Femur (tissue), 1 donor: ENCODE measurements at regions not wholly inside any gene's neighbourhood (a gene's known extent, or its start where the extent isn't known, plus 50 kb on each side); places are given as distances from the start of the nearest gene placed in this dataset.
"Not testable (repeated sequence)": the region's sequence is repeated elsewhere in the genome, so short reads cannot be mapped to it uniquely, and the experiment has no call there.

Source experiments
- DNase-seq: peaks from one replicate; pipeline ENCODE4 v3.0.0-alpha.2; 2017

DNA sequence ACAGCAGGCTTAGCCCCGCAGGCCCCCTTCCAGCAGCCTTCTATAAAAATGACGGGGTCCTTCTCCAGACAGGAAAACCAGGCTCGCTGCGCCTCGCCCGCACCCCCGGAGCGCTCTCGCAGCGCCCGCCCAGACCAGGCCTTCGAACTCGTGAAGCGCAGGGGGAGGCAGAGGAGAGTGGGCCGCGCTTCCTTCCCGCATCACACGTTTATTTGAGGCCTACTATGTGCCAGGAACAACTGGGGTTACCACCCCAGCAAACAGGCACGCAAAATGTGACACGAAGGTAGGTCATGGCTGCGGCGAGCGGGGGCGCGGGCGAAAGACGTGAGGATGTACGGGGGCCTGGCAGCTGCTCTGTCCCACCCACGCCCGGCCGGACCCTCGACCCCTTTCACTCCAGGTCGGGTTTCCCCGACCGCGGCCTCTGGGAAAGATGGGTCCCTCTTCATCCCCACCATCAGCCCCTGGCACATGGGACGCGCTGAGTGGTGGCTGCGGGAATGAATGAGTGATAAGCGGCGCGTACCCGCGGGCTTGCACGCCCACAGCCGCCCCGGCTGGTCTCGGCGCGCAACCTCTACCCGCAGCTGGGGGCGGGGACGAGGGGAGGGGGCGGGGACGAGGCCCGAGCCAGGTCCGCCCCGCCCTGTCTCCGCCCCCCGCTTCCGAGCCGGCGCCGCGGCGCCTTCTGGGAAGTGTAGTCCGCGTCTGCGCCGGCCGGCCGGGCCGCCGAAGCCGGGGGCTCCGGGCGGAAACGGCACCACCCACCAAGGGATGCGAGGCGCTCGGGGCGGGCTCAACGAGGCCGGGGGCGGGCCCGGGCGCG is 59.1 kb downstream of the ZNF467 start:
- peak; percentile 94 for DNase-seq

DNA sequence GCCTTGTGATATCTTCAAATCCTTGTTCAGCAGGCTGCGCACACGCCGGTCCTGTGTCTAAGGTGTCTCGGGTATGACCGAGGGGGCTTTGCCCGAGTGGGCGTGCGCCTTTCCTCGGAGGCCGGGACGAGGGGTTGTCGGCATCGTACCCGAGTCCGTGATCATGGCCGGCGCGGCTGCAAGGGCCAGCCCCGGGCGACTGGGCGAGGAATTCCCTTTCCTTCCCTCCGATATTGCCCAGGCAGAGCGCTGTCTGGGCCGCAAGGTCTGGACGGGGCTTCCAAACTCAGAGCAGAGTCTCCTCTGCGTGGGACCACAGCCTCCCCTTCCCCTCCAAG is 59.7 kb downstream of the ZNF467 start:
- DNase-seq = peak; percentile 20

DNA sequence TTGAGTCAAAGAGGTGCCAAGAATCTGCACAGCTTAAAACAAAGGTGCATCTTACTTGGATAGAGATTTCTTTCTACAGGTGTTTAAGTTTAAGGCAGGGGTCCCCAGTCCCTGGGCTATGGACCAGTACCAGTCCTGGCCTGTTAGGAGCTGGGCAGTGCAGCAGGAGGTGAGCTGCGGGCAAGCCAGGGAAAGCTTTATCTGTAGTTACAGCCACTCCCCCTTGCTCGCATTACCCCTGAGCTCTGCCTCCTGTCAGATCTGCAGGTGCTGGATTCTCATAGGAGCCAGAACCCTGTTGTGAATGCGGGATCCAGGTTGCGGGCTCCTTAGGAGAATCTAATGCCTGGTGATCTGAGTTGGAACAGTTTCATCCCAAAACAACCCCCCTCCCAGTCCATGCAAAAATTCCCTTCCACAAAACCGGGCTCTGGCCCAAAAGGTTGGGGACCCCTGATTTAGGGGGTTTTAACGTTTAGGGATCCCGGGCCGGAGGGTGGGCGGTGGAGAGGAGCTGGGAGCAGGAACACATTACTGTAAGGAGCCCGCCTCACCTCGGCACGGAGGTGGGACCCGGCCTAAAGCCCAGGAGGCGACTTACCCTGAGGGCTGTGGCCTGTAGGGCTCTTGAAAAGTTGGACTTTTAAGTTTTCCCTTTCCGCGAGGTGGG is 60.2 kb downstream of the ZNF467 start:
- no peak for DNase-seq

DNA sequence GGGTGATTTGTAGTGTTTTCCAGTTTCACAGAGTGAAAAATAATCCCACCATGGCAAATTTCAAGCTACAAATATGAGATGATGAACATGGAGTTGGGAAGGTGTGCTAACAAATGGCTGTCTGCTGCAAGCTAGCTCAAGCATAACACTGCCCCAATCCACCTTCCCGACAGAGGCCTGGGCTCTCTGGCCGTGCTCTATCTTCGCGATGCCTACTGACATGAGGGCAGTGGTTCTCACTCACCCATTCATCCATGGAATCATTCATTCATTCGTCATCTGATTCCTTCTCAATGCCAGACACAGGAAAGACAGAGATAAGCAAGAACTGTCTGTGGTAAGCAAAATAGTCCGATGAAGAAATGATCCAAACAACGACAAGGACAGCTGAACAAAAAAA is 65.4 kb downstream of the ZNF467 start:
- no peak for DNase-seq

DNA sequence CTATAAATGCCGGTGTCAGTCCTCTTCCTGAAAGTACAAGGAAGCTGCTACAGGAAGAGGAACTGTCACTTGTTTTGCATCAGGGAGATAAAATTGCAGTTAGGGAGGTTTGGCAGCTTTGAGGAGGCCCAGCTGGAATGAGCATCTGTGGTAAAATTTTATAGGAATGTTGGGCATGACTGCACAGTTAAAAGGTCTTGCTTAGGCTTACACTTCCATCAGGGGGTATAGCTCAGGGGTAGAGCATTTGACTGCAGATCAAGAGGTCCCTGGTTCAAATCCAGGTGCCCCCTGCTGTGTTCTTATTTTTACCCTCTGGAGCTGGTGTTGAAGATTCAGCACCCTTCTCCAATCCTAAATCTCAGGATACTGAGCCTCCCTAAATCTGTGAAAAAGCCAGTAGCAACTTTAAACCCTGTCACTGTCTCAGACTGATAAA is 65.9 kb downstream of the ZNF467 start:
- no peak for DNase-seq

DNA sequence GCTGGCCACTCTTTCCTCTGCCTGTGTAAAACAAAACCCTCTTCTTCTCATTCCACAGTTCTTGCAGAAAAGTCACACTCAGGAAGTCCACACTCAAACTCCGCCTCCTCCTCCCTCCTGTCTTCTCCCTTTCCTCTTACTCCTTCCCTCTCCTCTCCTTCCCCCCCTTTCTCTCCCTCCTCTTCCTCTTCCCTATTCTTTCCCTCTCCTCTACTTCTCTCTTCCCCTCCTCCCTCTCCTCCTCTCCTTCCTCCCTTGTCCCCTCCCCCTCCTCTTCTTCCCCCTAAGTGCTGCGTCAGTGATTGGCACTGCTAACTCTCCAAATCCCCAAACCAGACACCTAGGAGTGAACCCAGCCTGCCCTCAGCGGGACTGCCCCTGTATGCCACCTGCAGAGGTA is 67.0 kb downstream of the ZNF467 start:
- DNase-seq = no peak

DNA sequence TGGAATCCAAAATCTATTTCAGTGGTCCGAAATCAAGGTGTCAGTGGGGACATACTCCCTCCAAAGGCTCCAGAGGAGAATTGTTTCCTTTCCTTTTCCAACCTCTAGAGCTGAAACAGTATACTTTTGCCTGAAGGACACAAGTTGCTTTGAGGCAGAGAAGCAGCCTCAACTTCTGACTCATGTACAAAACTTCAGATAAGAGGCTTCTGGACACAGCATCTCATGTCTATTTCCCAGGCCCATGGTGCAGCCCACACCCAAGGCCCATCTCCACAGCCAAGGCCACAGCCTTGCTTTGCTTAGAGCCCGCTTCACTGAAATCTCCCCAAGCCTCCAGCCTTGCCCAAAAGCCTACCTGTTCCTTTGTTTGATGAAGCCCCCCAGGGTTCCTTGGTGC is 68.9 kb downstream of the ZNF467 start:
- no peak for DNase-seq

DNA sequence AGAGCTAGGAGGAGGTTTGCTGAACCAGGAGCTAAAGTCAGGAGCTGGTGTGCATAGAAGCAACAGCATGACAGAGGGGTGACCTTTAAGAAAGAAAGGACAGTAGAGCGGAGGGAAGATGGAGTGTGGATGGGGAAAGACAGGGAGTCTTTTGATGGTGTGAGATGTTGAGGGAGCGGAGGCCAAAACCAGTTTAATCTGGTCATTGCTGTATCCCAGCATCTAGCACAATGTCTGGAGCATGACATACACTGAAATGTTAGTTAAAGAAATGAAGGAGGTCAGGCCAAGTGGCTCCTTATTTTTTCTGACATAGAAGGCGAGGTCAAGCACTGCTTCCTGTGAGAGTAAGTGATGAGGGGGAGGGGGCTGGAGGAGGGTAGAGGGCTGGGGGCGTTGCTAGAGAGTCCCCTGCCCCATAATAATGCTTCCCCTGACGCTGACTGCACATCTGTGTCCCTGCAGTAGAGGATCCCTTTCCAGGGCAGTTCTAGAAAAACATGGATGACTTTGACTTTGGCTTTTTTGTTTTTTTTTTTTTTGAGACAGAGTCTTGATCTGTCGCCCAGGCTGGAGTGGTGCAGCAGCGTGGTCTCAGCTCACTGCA is 70.2 kb downstream of the ZNF467 start:
- no peak for DNase-seq

DNA sequence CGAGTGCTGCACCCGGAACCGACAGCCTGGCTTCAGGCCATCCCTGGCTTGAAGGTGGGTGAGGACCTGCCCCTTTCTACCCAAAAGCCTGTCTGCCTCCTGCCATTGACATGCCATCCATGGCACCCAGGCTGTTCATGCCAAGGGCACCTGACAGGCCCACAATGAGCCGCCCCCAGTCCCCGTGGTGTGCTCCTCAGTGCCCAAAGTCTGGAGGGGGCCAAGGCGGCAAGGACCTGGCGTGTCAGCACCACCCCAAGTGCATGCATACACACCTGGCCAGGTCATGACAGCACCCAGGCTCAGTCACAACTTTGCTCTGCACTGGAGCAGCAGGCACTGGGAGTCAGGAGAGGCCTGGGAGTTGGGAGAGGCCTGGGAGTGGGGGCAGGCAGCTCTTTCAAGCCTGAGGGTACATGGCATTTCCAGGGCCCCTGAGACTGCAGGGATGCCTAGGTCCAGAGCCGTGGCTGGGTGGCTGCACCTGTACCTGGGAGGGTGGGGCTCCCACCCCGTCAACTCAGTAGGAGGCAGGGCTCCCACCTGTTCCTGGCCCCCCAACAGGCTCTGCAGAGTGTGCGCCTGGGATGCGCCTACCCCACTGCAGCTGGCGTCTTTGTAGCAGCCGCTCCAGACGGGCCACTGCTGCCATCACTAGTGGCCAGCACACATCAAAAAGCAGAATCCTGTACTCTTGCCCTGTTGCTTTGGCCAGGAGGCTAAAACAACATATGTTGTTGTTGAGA is 71.7 kb downstream of the ZNF467 start:
- DNase-seq = no peak

DNA sequence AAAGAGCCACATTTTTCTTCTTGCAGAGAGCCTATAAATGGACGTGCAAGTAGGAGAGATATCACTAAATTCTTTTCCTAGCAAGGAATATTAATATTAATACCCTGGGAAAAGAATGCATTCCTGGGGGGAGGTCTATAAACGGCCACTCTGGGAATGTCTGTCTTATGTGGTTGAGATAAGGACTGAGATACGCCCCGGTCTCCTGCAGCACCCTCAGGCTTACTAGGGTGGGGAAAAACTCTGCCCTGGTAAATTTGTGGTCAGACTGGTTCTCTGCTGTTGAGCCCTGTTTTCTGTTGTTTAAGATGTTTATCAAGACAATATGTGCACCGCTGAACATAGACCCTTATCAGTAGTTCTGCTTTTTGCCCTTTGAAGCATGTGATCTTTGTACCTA is 75.6 kb downstream of the ZNF467 start:
- not testable (repeated sequence) for DNase-seq

DNA sequence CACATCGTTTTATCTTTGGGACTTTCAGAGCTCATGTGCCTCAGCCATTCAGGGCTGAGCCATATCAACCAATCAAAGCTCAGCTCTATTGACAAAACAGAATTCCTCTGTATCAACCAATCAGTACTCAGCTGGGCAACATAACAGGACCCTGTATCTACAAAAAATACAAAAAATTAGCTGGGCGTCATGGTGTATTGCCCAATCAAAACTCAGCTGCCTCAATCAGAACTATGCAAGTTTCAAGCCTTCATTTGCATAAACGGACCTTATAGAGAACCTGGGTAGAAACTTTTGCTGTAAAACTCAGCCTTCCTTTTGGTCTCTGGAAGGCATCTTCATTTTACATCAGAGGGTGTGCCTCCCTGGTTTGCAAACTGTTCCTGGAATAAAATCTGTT is 77.1 kb downstream of the ZNF467 start:
- DNase-seq = no peak

DNA sequence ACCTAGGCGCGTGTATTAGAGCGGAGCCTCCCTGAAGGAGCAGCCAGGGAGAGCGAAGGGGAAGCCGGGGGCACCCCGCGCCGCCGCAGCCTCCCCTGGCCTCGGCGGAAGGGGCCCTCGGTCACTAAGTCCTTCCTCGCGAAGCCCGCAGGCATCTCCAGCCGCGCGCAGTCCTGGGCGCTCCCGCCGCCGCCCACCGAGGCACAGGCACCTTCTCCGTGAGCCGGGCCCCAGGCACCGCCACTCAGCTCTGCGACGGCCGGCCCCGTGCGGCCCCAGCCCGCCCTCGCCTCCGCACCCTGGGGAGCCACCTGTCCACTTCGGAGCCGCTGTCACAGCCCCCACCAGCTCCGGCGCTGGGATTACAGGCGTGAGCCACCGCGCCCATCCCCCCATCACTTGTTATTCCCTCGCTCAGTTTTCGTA is 80.8 kb downstream of the ZNF467 start:
- DNase-seq = no peak

DNA sequence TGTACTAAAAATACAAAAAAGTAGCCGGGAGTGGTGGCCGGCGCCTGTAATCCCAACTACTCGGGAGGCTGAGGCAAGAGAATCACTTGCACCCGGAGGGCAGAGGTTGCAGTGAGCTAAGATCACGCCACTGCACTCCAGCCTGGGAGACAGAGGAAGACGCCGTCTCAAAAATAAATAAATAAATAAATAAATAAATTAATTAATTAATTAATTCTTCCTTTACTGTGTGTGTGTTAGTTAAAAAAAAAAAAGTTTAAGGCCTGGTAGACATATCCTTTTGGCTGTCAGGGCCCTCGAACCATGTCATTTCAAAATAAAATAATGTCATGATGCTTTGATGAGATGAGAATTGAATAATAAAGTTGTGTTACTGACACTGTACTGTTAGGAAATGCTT is 81.3 kb downstream of the ZNF467 start:
- DNase-seq = no peak

DNA sequence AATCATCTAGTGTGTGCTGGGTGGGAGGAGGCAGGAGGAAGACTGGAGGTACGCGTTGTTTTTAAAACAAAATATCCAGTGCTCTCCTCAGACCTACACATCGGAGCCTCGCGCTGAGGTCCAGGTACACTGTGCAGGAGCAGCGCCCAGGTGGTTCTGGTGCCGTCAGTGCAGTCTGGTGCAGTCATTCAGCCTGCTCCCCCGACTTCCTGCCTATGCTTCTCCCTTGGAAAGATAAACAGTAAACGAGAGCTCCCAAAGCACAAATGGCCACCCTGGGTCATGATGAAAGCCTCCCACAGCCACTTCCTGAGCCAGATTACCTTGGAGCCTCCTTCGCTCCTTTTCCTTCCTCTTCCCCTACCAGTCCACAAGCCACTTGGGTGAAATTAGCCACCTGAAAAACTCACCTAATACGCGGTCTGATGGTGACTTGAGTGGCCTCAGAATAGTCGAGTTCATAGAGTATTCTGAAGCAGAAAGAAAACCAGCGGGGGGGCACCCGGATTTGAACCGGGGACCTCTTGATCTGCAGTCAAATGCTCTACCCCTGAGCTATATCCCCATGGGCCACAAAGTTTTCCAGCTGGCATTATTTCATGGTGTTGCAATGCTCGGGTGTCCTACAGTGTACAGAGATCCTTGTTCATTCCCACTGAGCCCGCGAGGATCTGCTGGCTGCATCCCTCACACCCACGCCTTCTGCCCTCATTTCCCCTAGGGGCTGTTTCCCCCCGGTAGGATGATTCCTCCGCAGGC is 82.5 kb downstream of the ZNF467 start:
- DNase-seq = no peak

DNA sequence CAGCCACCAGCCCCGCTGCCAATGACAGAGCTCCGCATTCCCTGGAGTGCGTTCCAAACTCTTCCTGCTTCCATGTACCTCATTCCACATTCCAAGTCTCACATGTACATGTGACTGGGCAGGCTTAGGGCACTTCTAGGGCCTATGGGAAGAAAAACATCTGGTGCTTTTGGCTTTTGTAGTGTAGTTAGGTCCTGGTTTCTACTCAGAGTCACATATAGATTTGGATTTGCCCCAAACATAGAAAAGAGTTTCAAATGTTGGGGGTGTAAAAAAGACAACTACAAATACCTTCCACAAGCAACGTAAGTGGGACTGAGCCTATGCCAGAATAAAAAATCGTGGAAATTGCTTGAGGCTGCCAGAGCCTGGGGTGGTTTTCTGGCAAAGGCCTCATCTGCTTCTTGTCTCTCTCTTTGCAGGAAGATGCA is 84.1 kb downstream of the ZNF467 start:
- no peak for DNase-seq

DNA sequence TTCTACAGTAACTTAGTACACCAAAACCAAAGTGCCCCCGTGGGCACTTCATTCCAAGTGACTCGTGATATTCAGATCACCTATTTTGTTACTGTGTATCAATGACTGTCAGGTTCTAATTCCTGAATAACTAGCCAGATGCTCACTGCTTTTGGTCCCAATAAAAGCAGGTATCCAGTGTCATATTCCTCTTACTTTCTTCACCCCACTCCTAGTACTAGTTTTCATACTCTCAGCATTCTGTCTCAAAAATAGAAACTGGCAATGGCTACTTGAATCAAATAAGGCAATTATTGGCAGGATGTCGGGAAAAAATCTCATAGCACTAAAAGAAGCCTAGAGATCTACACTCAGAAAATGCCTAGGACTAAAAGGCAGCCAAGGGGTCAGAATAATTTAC is 84.6 kb downstream of the ZNF467 start:
- no peak for DNase-seq

DNA sequence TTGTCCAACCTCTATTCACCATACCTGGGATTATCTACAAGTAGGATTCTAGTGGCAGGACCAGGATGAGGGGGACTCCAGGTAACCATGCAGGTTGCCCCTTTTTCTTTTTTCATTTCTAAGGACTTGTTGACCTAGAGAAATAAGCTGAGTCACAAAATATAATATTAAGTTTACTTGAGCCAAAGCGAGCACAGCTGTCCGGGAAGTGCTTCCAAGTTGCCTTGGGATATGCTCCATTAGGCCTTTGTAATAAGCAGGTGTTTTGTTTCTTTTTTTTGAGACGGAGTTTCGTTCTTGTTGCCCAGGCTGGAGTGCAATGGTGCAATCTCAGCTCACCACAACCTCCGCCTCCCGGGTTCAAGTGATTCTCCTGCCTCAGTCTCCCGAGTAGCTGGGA is 85.6 kb downstream of the ZNF467 start:
- DNase-seq = not testable (repeated sequence)

DNA sequence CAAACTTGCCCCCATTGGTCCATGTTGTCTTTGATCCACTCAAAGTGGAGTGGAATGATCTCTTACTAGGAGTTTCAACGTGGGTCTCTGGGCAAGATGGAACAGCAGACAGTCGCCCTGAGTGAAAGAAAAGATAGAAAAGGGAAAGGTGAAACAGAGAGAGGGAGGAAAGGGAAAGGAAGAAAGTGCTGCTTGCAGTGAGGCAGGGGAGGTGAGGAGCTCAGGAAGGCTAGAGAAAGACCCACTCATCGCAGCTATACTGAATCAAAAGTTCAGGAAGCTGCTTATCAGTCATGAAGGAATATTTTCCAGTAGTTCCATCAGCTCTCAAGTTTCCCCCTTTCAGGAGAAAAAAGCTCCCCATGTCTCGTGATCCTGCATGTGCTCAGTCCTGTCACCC is 86.9 kb downstream of the ZNF467 start:
- DNase-seq = no peak

DNA sequence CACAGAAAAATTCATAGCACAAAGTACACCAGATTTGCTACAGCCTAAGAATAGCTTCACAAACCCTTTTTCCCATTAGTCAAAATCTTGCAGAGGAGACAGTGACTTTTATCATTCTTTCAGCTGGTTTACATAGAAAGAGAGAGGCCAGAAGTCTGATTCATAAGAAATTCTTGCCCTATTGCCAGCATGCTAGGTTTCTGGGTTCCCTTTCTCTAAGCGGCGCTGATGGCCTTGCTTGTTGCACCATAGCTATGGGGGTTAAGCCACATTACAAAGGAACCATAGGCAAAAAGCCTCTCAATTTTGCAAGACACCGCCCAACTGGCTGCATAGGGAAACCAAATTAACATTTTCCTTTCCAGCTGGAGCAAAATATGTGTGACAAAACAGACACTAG is 87.4 kb downstream of the ZNF467 start:
- DNase-seq = no peak

DNA sequence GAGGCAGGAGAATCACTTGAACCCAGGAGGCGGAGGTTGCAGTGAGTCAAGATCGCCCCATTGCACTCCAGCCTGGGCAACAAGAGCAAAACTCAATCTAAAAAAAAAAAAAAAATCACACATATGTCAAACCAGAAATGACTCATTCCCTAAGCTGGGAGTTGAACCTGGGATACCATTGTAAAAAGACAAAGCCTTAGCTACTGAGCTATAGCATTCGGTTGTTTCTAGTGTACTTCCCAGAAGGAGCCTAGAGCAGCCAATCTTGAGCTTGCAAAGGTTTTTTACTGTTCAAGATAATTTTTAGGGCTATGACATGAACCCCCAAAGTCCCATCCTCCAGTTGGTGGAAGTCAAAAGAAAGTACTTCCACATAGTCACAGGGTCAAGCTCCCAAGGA is 87.9 kb downstream of the ZNF467 start:
- no peak for DNase-seq

DNA sequence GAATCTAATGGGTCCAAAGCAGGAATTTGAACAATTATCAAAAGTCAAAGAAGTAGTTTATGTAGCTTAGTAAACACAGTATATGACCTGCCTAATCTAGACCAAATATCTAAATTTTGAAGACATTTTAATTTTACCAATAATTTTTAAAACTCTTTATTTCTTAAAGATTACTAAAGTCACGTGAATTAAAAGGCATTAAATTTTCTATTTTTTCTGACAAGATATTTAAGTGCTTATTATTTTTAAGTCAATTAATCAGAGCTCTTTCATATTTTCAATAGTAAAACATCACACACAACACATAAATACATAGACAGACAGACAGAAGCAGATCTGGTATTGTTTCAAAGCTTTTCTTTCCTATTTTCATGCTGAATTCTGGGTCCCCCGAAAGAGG is 89.5 kb downstream of the ZNF467 start:
- DNase-seq = no peak

DNA sequence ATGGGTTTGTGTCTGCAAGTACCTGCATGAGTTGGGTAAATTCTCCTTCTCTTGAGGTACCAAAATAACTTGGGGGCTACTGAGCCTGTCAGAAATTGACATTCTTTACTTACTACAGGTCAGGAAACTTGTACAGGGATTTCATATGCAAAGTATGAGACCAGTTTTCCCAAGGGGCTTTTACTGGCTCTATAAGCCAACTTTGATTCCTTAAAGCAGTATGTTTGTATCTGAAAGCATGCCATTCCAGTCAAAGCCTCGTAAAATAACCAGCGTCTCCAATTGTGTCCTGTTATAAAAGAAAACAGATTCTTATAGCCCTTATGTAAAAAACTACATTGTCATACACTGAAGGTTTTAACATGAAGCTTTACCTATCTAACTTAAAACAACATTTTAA is 90.2 kb downstream of the ZNF467 start:
- no peak for DNase-seq

DNA sequence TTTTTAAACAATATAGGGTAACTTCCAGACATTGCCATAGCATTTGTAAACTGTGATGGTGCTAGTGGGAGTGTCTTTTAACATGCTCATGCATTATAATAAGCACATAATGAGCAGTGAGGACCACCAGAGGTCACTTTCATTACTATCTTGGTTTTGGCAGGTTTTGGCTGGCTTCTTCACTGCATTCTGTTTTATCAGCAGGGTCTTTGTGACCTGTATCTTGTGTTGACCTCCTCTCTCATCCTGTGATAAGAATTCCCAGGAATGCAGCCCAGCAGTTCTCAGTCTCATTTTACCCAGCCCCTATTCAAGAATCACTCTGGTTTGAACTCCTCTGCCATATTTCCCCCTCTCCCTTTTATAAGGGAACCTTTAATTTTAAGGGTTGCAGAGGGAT is 91.3 kb downstream of the ZNF467 start:
- no peak for DNase-seq
